ENCODE measurements at regions not wholly inside any gene's neighbourhood (a gene's known extent, or its start where the extent isn't known, plus 50 kb on each side); places are given as distances from the start of the nearest gene placed in this dataset.

DNA sequence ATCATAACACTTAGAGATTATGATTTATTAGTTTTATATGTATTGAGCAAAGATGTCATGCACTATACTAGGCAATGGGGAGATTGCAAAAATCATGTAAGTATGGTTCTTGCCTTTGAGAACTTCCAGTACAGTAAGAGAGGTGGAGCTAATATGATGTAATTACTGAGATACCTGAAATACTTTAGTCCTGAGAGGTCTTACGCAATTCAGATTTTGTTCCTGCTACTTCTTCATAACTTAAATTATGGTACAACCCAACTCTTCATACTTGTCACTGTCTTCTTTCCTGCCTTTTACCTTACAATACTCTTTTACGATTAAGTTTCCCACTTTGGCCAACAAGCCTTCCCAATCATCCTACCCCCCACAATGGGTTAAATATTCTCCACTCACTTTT is 564.2 kb upstream of the PITX2 start:
- no peak for DNase-seq

GRCh38 chr4:111198446-111198845 is 575.6 kb upstream of the PITX2 start:
- no peak for DNase-seq

DNA sequence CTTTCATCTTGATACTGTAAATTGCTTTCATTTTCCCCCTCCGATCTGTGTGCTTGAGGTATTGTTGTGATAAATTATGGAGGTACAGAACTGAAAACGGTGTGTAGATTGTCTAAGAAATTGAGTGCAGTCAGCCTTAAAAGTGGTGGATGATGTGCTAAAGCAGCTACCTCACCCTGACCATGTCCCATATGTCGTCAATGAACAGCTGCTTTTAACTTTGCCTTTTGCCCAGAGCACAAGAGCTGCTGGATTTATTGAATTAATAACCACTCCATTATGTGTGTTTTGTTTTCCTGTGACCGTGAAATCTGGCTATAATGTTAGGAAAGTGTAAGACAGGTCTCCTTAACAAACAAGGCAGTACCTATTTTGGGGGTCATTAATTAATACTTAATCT is 581.9 kb upstream of the PITX2 start:
- no peak for DNase-seq

GRCh38 chr4:111208970-111209369 is 586.1 kb upstream of the PITX2 start:
- DNase-seq: no peak

DNA sequence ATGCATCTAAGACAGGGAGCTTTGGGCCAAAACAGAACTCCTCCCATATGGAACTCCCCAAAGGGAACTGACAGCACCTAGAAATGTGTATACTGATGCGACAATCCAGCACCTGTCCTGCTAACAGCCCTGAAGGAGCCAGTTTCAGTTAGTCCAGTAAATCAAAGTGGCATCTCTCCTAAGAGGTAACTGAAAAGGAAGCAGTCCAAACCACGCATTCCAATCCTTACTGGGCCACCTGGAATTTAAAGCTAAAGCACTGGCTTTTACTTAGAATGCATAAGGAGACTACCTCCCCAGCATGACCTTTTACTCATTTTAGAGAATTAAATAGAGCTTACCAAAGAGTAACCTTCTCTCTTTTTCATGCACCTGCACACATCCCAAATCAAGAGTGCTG is 586.8 kb upstream of the PITX2 start:
- no peak for DNase-seq

DNA sequence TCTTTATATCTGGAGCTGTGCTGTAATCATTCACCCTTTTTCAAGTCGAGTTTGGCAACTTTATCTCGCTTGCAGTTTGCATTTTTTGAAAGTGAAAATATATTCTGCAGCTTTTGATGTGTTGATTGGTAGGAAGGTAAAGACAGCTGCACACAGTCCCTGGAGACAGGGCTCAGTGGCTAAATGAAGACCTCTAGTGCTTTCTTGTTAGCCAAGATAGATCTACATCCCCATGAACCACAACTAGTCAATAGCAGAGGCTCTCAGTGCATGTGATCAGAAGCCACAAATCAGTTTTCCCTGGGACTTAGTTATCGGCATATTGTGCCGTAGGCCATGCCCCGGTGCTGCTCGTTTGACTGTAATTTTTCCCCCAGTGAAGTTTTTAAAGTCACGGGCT is 587.7 kb upstream of the PITX2 start:
- DNase-seq: no peak

- no peak for DNase-seq
These were observed 590.7 kb upstream of the PITX2 start for GRCh38 chr4:111213531-111213930.

GRCh38 chr4:111214371-111214770 is 591.5 kb upstream of the PITX2 start:
- DNase-seq: no peak

GRCh38 chr4:111215755-111216154 is 592.9 kb upstream of the PITX2 start:
- no peak for DNase-seq

- DNase-seq: no peak
These were observed 593.9 kb upstream of the PITX2 start for GRCh38 chr4:111216791-111217190.

- no peak for DNase-seq
These were observed 598.5 kb upstream of the PITX2 start for GRCh38 chr4:111221371-111221770.

GRCh38 chr4:111228396-111228795 is 605.5 kb upstream of the PITX2 start:
- no peak for DNase-seq

- DNase-seq: no peak
These were observed 606.0 kb upstream of the PITX2 start for GRCh38 chr4:111228874-111229273.

DNA sequence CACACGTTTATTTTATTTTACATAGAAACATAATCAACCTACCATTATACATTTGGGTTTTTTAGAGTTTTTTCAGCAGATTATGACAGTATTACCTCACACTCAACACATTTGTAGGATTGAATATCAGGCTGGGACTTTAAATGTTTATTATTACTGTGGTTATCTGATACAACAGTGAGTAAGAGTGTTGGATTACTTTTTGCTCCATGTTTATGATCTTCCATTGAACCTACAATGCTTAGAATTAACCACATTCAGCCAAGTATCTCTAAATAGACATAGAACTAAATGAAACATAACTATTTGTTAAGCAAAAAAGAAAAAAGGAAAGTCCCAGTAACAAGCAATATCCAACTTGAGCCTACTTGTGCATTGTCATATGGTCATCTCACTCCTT is 607.4 kb upstream of the PITX2 start:
- DNase-seq: no peak

GRCh38 chr4:111231281-111231680 is 608.4 kb upstream of the PITX2 start:
- no peak for DNase-seq

DNA sequence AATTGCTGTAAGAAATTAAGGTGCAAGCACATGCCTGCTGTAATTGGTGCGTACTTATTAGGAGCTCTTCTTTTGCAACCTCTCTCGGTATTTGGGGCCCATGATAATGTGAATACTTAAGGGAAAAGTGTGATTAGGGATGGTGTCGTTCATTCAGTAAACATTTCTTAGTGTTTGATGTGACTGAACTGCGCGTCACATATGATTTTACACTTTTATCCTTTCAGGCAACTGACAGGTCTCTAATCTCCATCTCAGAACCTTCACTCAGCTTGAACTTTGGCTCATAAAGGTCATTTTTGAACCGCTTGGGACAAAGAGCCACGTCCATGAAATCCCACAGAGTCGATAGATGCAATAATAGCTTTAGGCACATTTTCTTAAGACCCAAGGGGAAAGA is 612.1 kb upstream of the PITX2 start:
- no peak for DNase-seq

GRCh38 chr4:111263836-111264235 is 641.0 kb upstream of the PITX2 start:
- DNase-seq: no peak

DNA sequence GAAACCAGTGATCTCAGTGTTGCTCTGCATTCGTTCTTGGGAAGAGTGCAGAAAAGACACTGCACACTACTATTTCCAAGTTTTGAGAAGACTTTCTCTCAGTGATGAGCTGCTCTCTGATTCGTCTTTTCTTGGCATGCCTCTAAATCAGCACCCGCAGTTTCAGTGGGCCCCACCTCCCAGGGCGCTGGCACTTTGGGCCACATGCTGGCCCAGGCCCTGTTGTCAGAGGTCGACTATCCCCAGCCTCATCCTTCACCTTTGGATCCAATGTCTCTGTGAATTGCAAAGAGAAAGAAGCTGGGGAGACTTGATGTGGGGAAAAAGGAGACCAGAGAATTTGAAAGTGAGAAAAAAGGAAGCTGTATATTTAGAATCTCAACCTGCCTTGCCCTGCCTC is 644.1 kb upstream of the PITX2 start:
- no peak for DNase-seq

- no peak for DNase-seq
These were observed 644.9 kb upstream of the PITX2 start for GRCh38 chr4:111267786-111268185.

GRCh38 chr4:111268769-111269414 is 646.0 kb upstream of the PITX2 start:
- no peak for DNase-seq

DNA sequence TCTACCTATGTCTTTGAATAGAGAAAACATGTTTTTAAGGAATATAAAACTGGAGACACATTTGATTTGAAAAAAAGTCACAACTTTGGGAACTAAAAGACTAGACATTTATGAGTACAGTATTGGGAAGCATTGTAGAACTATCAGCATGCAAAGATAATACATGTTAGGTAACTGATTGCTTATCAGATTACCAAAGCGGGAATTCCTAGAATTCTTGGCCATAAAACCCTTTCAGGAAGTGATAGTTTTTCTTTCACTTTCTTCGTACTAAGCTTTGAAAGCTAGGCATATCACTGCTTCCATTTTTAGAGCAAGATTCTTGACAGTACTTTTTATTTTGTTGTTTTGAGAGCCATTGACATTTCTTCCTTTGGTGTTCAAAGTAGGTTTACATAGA is 646.6 kb upstream of the PITX2 start:
- no peak for DNase-seq

DNA sequence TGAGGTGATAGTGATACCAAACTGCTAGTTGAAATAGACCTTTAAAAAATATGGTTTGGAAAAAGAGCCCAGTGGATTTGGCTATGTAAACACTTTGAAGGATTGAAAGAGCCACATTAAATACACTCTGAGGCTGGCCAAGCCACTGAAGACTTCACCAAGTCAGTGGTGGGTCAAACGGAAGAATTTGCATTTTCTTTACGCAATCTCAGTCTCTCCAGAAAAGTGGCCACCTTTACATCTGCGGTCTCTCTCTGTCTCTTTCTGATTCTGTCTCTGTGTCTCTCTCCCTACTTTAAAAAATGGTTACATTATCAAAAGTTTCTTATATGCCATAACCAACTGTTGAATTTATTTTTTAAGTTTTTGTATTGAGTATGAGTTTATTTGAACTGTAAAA is 651.2 kb upstream of the PITX2 start:
- DNase-seq: no peak

DNA sequence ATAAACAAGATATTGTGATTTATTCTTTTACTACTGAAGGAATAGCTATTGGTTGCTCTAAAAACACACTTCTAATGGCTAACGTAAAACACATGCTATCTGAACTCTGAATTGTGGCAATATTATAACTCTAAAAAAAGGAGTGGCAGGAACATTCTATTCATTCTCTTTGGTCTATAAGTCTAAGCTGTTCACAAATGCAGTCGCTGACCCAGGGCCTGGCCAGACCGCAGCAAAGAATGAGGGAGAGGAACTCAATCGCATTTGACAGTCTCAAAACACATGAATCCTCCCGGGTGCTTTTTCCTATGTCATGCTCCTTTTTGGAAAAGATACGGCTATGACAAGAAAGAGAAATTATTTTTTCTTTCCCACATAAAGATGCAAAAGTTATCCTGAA is 651.6 kb upstream of the PITX2 start:
- DNase-seq: no peak

- no peak for DNase-seq
These were observed 658.3 kb upstream of the PITX2 start for GRCh38 chr4:111281219-111281618.

- DNase-seq: no peak
These were observed 659.2 kb upstream of the PITX2 start for GRCh38 chr4:111282035-111282434.

Data from hippocampal formation (tissue), 2 donors.